ENCODE measurements at regions not wholly inside any gene's neighbourhood (a gene's known extent, or its start where the extent isn't known, plus 50 kb on each side); places are given as distances from the start of the nearest gene placed in this dataset.
"Not testable (repeated sequence)": the region's sequence is repeated elsewhere in the genome, so short reads cannot be mapped to it uniquely, and the experiment has no call there.

DNA sequence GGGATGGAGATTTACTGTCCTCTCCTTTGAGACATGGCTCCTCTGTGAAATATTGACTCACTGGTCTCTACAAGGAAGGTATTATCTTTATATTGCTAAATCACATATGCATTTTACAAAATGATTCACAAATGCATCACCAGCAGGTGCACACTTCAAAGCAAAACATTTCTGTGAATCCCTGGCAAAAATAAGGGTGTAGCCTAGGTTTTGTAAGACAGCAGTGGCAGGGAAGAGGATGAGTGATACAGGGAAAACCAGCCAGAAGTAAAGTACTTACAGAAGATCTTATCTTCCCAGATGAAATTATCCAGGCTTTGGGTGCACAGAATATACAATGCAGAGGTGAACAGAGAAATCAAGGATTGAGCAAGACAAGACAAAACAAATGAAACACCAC lies 1094.6 kb downstream of the GATA3 start:
- no peaks in the 10 kb centered on the region for H4K20me1 ChIP-seq (ENCODE audit: insufficient read depth)
- DNase-seq (ENCODE audit: low read depth, low spot score) (no peak), ATAC-seq (no peak)
- POLR2A ChIA-PET = no interaction called here
- no peaks in the 10 kb centered on the region for H3K36me3 ChIP-seq (ENCODE audit: control insufficient read depth in 1 of 2, insufficient read depth in 2 of 2, low read length in 2 of 2)
- H3K79me2 ChIP-seq (ENCODE audit: insufficient read depth, low read length) = no peaks in the 10 kb centered on the region
- intact Hi-C loops (cut with micrococcal nuclease) = no loop called here
- CTCF ChIA-PET = no interaction called here
- H3K9me2 ChIP-seq (ENCODE audit: insufficient read depth) = no peaks in the 10 kb centered on the region
- no peaks in the 10 kb centered on the region for H3K4me1 ChIP-seq (ENCODE audit: control insufficient read depth in 1 of 2, insufficient read depth in 2 of 2, low read length in 2 of 2)
- no peak overlapping the region for H3K4me3 ChIP-seq (replicated peaks in 1 of 2; ENCODE audit: low read depth in 1 of 2, low read length in 2 of 2)
- no peak overlapping the region for H3K4me2 ChIP-seq (ENCODE audit: low read length)
- no peak for TF ChIP-seq CEBPB (IDR thresholded peaks at IDR 0.05; ENCODE audit: low read depth)
- TF ChIP-seq, protein P1, sequence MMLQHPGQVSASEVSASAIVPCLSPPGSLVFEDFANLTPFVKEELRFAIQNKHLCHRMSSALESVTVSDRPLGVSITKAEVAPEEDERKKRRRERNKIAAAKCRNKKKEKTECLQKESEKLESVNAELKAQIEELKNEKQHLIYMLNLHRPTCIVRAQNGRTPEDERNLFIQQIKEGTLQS (IDR thresholded peaks at IDR 0.05) = no peak
- no peak for TF ChIP-seq ZFX (IDR thresholded peaks at IDR 0.05)
- TF ChIP-seq, protein P2, sequence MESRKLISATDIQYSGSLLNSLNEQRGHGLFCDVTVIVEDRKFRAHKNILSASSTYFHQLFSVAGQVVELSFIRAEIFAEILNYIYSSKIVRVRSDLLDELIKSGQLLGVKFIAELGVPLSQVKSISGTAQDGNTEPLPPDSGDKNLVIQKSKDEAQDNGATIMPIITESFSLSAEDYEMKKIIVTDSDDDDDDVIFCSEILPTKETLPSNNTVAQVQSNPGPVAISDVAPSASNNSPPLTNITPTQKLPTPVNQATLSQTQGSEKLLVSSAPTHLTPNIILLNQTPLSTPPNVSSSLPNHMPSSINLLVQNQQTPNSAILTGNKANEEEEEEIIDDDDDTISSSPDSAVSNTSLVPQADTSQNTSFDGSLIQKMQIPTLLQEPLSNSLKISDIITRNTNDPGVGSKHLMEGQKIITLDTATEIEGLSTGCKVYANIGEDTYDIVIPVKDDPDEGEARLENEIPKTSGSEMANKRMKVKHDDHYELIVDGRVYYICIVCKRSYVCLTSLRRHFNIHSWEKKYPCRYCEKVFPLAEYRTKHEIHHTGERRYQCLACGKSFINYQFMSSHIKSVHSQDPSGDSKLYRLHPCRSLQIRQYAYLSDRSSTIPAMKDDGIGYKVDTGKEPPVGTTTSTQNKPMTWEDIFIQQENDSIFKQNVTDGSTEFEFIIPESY (IDR thresholded peaks at IDR 0.05; ENCODE audit: extremely low read depth, insufficient replicate concordance, low read length) = no peak
- H3K27ac ChIP-seq (ENCODE audit: low read depth, low read length) = no peak overlapping the region
- BruUV-seq (replicated peaks) = no TSS peak
- RAD21 ChIA-PET (ENCODE audit: low non-redundant PET in 1 of 2, low total read pairs in 2 of 2, uncharacterized antibody in 2 of 2, unreplicated experiment in 2 of 2) = no interaction called here
- H3K9ac ChIP-seq (ENCODE audit: low read length) = no peak overlapping the region
- H2AFZ ChIP-seq (ENCODE audit: low read depth, low read length, poor library complexity, severe bottlenecking) = no peak overlapping the region
- H3K9me3 ChIP-seq (ENCODE audit: control insufficient read depth in 1 of 2, insufficient read depth in 1 of 2, low read depth in 1 of 2, low read length in 2 of 2) = peaks cover 8 to 38% of the 10 kb centered on the region in 2 experiments; a peak in 2 of 4 replicates
- H3K27me3 ChIP-seq (ENCODE audit: insufficient read depth, low read length) = no peaks in the 10 kb centered on the region

GRCh38 chr10:9153057-9153456 lies 1098.6 kb downstream of the GATA3 start:
- RAD21 ChIA-PET (ENCODE audit: low non-redundant PET in 1 of 2, low total read pairs in 2 of 2, uncharacterized antibody in 2 of 2, unreplicated experiment in 2 of 2); ATAC-seq; H3K9ac ChIP-seq (ENCODE audit: low read length); H3K4me1 ChIP-seq (ENCODE audit: control insufficient read depth in 1 of 2, insufficient read depth in 2 of 2, low read length in 2 of 2); H3K9me2 ChIP-seq (ENCODE audit: insufficient read depth); H3K27me3 ChIP-seq (ENCODE audit: insufficient read depth, low read length); DNase-seq (ENCODE audit: low read depth, low spot score); CTCF ChIA-PET; H3K27ac ChIP-seq (ENCODE audit: low read depth, low read length); H4K20me1 ChIP-seq (ENCODE audit: insufficient read depth); H3K79me2 ChIP-seq (ENCODE audit: insufficient read depth, low read length); POLR2A ChIA-PET; H3K4me2 ChIP-seq (ENCODE audit: low read length); H2AFZ ChIP-seq (ENCODE audit: low read depth, low read length, poor library complexity, severe bottlenecking); BruUV-seq (replicated peaks); intact Hi-C loops (cut with micrococcal nuclease); H3K36me3 ChIP-seq (ENCODE audit: control insufficient read depth in 1 of 2, insufficient read depth in 2 of 2, low read length in 2 of 2); H3K4me3 ChIP-seq (replicated peaks in 1 of 2; ENCODE audit: low read depth in 1 of 2, low read length in 2 of 2): not testable (repeated sequence)
- peaks cover 4 to 42% of the 10 kb centered on the region in 2 experiments; a peak in 2 of 4 replicates for H3K9me3 ChIP-seq (ENCODE audit: control insufficient read depth in 1 of 2, insufficient read depth in 1 of 2, low read depth in 1 of 2, low read length in 2 of 2)

Measured in HCT116 (cell line).